HEK293T (cell line): ENCODE measurements at regions not wholly inside any gene's neighbourhood (a gene's known extent, or its start where the extent isn't known, plus 50 kb on each side); places are given as distances from the start of the nearest gene placed in this dataset.

Source experiments
- ARNT ChIP-seq: fragments of 450-650 bp; IDR thresholded peaks from 2 replicates; pipeline ENCODE4 v1.6.1; 2017; ENCODE audit warnings: mild to moderate bottlenecking
- BHLHE40 ChIP-seq: fragments of 450-650 bp; IDR thresholded peaks from 2 replicates; pipeline ENCODE4 v1.6.1; 2016; ENCODE audit warnings: mild to moderate bottlenecking, moderate library complexity, borderline replicate concordance
- ELF4 ChIP-seq: fragments of 450-650 bp; IDR thresholded peaks from 2 replicates; pipeline ENCODE4 v1.6.1; 2017; ENCODE audit warnings: antibody characterized with exemption
- FOXA1 ChIP-seq: fragments of 450-650 bp; IDR thresholded peaks from 2 replicates; pipeline ENCODE4 v1.6.1; 2016; ENCODE audit warnings: mild to moderate bottlenecking
- SP1 ChIP-seq: fragments of 450-650 bp; IDR thresholded peaks from 2 replicates; pipeline ENCODE4 v1.6.1; 2017
- TARDBP ChIP-seq: fragments of 450-650 bp; IDR thresholded peaks from 2 replicates; pipeline ENCODE4 v1.6.1; 2016
- TF ChIP-seq, protein P1 (sequence below): fragments of 450-650 bp; IDR thresholded peaks from 2 replicates; pipeline ENCODE4 v1.6.1; 2016

DNA sequence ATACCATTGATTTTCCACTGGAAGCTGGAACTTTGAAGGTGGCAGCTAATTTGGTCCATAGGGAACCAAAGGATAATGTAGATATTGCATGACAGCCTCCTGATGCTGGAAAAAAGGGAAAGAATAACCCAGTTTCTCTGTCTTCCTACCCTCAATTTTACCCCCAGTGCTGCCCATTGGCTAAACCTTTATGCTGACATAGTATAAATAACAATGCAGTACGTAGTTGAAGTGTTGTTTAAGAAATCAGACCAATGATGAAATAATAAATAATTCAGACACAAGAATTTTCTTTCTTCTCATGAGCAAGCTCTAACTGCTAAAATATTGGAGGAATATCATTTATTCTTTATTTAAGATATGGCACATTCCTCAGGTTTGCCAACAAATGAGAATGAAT is 843.4 kb downstream of the EPHA3 start:
- TF ChIP-seq TARDBP (no peak), SP1 (no peak), ELF4 (no peak), ARNT (no peak), FOXA1 (no peak), BHLHE40 (no peak)
- TF ChIP-seq, protein P1, sequence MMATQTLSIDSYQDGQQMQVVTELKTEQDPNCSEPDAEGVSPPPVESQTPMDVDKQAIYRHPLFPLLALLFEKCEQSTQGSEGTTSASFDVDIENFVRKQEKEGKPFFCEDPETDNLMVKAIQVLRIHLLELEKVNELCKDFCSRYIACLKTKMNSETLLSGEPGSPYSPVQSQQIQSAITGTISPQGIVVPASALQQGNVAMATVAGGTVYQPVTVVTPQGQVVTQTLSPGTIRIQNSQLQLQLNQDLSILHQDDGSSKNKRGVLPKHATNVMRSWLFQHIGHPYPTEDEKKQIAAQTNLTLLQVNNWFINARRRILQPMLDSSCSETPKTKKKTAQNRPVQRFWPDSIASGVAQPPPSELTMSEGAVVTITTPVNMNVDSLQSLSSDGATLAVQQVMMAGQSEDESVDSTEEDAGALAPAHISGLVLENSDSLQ, result no peak
